Tibial nerve (tissue), 4 donors: ENCODE measurements at regions not wholly inside any gene's neighbourhood (a gene's known extent, or its start where the extent isn't known, plus 50 kb on each side); places are given as distances from the start of the nearest gene placed in this dataset.

Experiments used
- CTCF ChIP-seq, 5 experiments: fragments of 200-600 bp in 3 of 5; fragments of 450-650 bp in 2 of 5; sonication (generic) in 3 of 5; IDR thresholded peaks; one replicate each; pipeline ENCODE4 v1.5.1; 2016 to 2019; ENCODE audit warnings: antibody characterized with exemption in 5 of 5, mild to moderate bottlenecking in 3 of 5, moderate library complexity in 2 of 5
- EP300 ChIP-seq, 2 donors: sonication (generic); formaldehyde crosslinking; IDR thresholded peaks; one replicate each; pipeline ENCODE4 v1.6.1; 2017; ENCODE audit warnings: antibody characterized with exemption in 2 of 2, mild to moderate bottlenecking in 1 of 2

GRCh38 chr3:194854659-194855390, 169.1 kb downstream of the FAM43A start:
- TF ChIP-seq CTCF (IDR thresholded peaks at IDR 0.05) (no peak), EP300 (IDR thresholded peaks at IDR 0.05) (peak in 1 of 2 donors; percentile 14)
